HG03095 (cell line): ENCODE measurements at regions not wholly inside any gene's neighbourhood (a gene's known extent, or its start where the extent isn't known, plus 50 kb on each side); places are given as distances from the start of the nearest gene placed in this dataset.

ENCODE experiments used
- ATAC-seq: cut with Tn5 transposase; IDR thresholded peaks from one replicate; pipeline ENCODE4 v1.9.1; 2021; ENCODE audit warnings: moderate library complexity; ENCODE audit not compliant: unreplicated experiment

DNA sequence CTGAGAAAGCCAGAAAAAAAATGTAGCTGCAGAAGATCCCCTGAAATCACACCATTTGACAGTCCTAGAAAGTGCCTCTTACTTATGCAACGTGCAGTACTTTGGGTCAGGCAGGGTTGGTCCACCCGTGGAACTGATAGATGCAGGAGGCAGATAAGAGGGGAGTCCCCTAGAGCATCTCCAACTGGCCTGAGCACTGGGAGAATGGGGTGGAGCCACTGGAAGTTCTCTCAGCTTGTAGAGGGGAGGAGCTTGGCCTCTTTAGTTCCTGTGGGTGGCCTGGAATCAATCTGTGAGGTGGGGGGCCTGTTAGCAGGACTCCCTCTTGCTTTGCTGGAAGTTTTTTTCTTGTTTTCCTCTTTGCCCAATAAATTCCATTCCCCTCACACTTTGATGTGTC, 335.7 kb upstream of the NCAM2 start:
- ATAC-seq: no peak

DNA sequence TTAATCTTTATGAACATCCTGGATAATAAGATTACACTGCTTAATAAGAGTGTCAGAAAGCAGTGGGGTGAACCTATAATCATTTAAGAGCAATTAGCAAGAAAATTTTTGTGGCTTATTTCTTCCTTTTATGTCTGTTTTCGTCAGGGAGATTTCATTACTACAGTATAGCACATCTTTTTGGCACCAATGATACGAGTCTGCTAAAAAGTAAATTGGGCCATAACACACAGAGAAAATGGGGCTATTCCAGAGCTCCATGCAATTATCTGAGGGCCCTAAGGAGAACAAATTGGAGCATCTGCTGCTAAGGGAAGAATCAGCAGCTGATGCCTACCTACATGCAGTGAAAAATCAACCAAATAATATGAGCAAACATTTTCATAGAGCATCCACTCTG, 330.3 kb upstream of the NCAM2 start:
- ATAC-seq: no peak

DNA sequence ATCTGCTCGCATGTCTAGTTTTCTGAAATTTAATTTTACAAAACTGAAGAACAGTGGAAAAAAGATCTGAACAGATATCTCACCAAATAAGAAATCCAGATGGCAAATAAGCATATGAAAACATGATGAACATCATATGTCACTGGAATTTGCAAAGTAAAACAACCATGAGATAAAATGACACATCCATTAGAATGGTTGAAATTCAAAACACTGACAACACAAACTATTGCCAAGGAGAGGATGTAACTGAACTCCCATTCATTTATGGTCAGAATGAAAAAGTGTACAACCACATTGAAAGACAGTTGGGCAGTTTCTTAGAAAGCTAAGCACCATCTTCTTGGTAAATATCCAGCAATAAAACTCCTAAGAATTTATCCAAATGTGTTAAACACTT, 312.7 kb upstream of the NCAM2 start:
- ATAC-seq: no peak

DNA sequence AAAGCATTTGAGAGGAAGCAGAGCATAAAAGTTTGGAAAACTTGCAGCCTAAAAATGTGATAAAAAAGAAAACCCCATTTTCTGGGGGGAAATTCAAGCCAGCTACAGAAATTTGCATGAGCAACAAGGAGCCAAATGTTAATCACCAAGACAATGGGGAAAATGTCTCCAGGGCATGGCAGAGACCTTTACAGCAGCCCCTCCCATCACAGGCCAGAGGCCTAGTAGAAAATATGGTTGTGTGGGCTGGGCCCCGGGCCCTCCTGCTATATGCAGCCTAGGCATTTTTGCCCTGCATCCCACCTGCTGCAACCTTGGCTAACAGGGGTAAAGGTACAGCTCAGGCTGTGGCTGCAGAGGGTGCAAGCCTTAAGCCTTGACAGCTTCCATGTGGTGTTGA, 299.6 kb upstream of the NCAM2 start:
- no peak for ATAC-seq

DNA sequence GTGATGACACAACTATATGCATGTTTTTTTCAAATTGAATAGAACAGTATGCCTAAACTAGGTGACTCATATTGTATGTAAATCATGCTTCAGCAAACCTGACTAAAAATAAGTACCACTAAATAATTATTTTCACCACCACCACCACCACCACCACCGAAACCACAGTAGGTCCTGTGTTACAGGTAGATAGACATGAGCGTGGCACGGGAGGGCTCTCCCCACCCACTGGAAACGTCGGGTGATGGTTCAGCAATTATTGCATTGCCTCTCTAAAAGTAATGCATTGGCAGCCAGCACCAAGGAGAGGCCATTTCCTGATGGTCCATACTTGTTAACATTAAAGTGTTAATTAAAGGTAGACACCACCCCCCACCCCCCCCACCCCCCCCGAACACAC, 297.0 kb upstream of the NCAM2 start:
- no peak for ATAC-seq

DNA sequence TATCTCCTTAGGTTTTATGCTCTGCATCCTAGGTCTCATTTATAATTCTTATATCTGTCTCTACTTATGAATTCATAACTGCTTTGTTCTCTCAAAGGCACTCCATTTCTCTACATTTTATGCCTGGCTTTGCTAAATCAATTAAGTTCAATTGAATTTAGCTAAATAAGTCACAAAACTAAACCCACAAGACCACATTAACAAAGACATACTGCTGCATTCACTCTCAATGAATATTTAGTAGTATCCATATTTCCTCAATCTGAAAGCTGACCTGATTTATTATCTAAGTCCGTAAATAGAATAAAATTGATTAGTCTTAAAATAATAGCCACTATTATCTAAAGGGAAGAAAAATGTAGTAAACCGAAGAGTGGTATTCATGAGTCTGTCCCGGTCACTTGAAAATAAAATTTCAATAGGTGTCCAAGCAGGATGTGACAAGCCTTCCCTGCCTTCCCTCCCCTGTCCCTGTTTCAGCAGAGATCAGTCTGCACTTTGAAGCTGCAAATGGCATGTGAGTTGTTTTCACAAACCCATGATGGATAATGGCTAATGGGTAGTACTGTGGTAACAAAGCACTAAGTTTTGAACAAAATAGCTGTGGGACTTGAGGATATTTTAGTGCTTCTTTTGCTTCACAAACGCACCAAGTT, 295.0 kb upstream of the NCAM2 start:
- no peak for ATAC-seq

DNA sequence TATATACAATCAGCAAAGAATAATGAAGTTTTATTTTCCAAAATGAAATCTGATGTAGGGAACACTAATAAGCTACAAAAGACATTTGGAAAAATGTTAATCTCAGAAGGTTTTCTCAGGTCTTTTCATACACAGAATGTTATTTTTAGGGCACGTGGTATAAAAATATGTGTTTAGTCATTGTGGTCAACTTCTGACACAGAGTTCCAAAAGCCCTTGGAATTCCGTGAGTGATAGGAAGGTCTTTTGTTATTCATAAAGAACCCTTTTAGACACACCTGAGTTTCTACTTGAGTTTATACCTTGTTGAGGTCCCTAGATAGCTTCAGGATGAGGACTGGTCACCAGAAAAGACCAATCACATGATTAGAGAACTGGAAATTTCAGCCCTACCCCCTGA, 277.6 kb upstream of the NCAM2 start:
- ATAC-seq: no peak

DNA sequence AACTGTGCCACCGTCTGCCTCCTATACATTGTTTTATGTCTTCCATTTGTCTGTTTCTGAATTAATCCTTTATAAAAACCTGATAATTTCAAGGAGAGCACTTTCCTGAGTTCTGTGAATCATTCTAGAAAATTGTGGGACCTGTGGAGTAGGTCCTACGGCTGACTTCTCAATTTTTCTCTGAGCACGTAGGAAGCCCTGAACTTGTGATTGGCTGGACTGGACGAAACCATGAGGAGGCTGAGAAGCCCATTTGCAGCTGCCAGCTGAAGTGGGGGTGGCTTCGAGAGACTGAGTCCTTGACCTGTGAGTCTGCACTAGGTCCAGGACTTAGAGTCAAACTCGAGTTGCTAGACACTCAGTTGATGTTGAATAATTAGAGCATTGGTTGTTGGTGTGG, 277.1 kb upstream of the NCAM2 start:
- ATAC-seq: no peak

DNA sequence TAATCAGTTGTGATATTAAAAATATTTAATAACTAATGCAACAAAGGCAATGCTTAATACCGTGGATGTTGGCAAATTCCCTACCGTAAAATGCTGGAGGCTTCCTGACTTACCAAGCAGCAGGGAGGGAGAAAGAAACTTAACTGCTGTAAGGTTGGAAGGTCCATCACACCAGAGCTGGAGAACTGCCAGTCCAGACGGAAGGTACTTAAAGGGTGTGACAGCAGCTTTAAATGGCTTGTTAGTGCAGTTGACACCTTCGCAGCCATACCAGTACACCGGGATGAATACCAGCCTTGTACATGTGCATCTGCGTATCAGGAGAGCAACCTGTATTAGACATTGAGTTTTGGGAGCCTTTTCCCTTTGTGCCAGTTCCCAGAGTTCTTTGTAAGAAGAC, 269.5 kb upstream of the NCAM2 start:
- no peak for ATAC-seq

DNA sequence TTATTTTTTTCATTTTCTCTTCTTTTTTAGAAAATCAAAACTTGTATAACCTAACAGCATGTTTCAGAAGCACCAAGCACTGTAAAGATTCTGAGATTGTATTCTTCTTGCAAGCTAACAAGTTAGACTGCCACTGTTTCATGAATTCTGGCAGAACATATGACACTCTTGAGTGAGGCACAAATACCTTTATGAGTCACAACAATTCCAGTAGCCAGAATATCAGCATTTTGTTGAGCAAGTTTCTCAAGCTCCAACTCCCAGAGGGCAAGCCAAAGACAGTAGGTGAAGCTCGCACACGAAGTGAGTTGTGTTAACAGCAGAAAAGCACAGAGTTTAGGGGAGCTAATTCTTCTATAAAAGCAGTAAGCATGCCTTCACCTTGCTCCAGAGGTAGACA, 268.8 kb upstream of the NCAM2 start:
- ATAC-seq: no peak

DNA sequence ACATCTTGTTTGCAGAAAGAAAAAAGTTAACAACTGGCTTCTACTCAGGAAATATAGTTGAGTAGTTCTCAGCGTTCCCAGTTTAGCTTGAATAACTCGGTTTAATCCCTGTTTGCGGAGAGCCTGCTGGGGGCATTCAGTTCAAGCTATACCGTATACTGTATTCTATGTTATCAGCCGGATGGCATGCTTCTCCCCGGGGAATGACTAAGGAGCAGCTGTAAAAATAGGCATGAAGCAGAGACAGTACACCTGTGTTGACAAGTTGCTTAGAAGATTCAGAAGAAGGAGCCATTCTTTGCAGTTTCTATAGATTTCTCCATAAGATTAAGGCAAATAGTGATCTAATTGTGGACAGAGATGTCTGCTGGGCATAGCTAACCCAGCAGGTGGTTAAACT, 267.8 kb upstream of the NCAM2 start:
- ATAC-seq: no peak

DNA sequence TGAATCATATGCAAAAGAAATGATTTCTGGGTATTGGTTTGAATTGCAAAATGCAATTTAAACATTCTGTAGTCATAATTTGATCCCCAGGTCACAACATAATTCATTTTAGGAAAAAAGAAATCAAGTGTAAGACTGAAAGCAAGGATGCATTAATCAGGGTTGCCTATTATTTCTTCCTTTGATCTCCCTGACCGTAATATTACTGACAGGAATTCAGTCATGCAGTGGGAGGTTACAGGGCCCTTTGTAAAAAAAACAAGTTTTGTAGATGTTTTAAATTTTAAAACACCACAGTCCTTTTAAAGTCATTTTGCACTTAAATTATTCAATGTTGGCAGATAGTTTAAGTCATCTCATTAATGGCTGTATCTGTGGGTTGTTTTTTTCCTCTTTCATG, 263.0 kb upstream of the NCAM2 start:
- ATAC-seq: no peak

DNA sequence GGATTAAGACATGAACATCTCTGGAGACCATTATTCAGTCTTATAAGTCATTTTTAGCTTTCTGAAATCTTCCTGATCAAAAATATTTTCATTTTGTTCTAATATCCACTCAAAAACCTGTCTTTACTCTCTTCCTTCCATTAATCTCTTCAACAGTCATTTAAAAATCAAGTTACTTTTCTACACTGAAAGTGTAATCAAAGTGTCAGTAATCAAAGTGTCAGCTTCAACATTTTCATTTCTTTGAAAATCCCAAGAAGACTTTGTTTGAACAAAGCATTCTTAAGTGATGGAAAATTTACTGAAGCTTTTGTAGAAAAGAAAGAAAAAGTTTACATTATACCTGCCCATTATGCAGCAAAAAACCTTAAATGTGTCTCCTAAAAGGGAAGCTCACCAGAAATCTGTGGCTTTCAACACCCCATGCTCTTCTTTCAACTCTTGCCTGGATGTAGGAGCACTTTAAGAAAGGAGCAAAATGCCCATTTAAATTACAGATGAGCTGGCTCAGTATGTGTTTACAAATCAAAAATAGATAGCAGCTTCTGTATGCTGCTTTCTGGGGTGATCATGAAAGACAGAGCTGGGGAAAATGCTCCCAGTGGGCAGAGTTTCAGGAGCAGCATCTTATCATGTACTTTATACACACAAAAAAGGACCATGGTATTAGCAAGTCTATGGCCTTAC, 260.8 kb upstream of the NCAM2 start:
- no peak for ATAC-seq

DNA sequence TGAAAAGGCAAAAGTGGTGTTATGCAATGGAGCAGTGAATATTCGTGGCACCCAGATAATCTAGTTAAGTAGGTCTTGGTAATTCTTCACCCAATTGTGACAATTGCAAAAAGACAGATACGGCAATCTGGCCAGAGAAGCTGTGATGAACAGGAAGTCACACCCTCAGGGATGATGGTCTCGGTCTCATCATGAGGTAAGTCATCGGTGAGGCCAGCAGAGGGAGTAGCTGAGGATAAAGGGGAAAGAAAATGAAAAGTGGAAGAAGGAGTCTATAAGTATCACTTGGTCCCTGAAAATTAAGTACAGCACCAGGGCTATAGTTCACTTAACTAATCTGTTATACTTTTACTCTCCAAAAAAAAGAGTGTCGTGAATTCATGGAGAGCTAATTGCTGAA, 258.8 kb upstream of the NCAM2 start:
- ATAC-seq: no peak

DNA sequence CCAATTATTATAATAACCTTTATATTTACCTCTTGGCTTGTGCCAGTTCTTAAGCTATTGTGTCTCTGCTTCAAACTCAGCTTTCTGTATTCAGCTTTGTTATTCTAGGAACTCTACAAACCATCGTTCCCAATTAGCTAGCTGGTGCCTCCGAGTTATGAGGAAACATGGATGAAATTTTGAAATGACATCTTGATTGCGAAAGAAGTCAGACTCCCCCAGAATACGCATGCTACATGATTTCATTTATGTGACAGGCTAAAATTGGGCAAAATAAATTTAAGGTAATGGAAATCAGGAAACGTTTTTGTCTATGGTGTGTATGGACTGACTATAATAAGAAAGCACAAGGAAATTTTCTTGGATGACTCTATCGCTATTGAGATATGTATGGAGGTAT, 256.8 kb upstream of the NCAM2 start:
- no peak for ATAC-seq

DNA sequence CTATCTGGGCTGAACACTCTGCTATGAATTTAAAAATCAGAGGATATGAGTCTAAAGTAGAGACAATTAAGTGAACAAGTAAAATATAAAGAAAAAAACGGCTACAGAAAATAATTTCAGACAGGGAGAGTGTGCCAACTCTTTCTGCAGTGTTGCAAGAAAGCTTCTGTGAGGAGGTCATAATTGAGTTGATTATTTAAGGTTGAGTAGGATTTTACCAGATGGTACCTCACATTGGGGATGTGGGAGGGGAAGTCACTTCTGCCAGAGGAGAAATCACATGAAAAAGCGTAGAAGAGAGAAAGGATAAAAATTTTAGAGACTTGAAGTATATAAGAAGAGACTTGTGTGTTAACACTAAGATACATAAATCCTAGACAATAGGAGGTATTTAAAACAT, 238.0 kb upstream of the NCAM2 start:
- no peak for ATAC-seq

DNA sequence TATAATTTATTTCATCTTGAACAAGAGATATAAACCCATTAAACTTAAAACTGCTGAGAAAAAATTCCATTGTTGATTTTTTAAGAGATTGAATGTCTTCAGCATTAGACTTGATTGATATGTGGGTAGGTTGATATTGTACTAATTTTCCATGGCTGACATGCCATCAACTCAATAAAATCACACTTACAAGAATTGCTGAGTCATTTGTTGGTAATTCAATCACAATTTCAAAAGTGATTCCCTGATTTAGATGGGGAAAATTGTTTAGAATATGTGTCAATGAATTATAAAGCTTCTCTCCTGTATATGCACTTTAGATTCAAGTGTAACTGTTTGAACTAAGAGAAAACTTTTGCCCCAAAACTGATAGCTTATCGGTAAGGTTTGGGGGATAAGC, 223.5 kb upstream of the NCAM2 start:
- no peak for ATAC-seq

DNA sequence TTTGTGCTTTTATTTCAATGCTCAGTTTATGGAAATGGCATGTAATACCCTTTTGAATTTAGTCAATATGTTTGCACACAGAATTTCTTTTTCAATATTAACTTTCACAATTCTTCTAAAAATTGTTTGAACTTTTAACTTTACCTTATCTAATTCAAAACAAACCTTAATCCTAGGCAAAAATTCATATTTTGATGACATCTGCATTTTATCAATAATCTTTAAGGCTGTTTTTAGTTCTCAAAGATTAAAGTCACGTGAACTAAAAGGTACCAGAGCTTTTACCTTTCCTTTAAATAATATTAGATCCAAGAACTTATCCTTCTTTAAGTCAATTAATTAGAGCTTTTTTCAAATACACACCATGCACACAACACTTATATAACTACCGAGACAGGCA, 218.9 kb upstream of the NCAM2 start:
- no peak for ATAC-seq

DNA sequence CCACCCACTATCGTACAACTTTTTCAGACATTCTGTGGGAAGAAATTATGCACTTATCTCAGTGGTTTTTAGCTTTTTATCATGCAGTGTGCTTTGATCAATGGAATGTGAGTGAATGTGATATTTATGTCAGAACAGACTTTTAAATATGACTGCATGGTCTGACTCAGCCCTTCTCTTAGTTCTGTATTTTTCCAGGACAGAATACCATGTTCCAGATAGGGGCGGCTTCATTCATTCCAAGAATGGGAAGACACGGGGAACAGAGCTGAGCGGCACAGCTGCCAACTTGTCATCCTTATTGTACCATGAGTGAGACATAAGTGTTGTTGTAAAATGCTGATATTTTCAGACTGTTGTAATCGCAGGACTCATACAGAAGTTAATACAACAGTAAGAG, 214.6 kb upstream of the NCAM2 start:
- ATAC-seq: no peak

DNA sequence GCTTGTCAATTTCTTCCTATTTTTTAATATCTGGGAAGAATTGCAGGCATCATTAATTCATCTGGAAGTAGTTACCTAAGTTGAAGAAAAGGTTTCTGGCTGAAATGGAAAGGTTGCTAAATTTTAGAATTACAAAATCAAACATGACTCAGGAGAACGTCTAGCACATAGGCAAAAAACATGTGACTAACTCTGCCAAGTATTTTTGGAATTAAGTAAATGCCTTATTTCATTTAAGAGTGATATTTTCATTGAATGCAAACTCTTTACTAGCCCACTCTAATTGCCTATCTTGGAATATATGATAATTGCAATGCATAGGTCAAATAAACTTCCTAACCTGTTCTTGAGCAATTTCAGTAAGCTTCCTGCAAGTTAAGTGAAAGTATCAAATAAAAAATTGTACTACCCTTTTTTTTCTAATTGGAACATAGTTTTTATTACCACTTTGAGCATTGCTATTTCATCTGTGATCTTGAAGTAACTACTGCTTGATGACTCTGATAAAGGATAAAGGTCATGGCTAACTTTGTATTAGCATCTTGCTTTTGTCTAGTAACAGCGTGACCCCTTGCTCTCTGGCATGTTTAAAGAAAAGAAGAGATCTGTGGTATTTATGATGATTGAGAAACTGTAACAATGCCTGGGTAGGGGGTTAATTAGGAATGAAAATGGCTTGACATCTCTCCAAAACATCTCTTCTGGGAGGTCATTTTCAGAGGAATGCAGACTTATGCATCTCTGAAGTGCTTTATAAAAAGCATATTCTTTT, 208.3 kb upstream of the NCAM2 start:
- ATAC-seq: no peak

DNA sequence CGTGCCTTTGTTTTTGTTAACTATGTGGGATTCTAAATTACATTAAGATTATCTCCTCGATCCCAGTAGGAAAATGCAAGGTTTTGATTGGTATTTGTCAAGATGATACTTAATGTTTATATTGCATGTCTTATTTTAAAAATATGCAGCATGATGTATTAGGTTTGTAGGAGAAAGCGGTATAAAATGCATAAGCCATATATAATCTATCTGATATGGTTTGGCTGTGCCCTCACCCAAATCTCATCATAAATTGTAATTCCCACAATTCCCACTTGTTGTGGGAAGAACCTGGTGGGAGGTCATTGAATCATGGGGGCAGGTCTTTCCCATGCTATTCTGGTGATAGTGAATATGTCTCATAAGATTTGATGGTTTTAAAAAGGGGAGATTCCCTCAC, 198.1 kb upstream of the NCAM2 start:
- ATAC-seq: no peak

DNA sequence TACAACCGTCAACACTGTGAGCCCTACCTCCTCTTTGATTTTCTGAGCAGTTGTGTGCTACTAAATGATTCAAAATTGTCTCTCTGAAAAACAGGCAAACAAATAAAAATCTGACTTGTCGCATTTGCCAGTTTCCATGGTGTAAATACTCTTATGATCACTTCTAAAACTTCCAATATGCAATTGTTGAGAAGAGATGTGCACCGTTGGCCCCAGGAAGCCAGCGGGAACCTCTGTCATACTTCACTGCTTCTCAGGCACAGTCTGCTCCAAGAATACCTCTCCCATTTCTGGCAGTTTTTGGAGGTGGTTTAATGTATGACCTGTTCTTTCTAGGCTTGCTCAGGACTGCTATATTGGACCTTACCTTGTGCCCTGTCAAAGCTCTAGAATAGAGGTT, 196.0 kb upstream of the NCAM2 start:
- no peak for ATAC-seq
